DLD1 (cell line): ENCODE measurements at regions not wholly inside any gene's neighbourhood (a gene's known extent, or its start where the extent isn't known, plus 50 kb on each side); places are given as distances from the start of the nearest gene placed in this dataset.

Experiments used
- in situ Hi-C: cut with HindIII; loops from 2 replicates; pipeline ENCODE4 v1.10.0; 2017; ENCODE audit warnings: low sequenced_read_pairs

DNA sequence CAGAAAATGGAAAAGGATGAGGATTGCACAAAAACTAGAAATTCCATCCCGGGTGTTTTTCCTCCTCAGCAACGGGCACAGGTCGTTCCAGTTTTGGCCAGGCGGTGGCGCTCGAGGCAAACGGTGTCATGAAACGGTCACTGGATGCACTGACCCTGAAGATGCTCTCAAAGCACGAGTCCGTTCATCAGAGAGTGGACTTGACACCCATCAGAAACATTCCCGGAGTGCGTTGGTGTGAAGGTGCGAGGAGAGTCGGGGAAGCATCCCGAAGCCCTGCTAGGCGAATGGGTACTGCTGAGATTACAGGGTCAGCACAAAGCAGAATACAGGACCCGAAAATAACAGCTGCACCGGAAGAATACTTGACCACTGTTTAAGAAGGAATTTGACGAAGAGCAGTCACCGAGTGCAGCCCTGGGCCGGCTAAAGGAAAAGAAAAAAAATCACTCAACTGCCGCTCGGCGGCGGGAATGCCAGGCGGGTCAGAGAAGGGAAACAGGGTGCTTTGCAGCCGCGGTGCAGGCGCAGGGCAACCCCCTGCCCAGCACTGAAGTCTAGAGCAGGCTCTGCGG, 71.7 kb upstream of the ETS2 start:
- in situ Hi-C loops: no loop called here

DNA sequence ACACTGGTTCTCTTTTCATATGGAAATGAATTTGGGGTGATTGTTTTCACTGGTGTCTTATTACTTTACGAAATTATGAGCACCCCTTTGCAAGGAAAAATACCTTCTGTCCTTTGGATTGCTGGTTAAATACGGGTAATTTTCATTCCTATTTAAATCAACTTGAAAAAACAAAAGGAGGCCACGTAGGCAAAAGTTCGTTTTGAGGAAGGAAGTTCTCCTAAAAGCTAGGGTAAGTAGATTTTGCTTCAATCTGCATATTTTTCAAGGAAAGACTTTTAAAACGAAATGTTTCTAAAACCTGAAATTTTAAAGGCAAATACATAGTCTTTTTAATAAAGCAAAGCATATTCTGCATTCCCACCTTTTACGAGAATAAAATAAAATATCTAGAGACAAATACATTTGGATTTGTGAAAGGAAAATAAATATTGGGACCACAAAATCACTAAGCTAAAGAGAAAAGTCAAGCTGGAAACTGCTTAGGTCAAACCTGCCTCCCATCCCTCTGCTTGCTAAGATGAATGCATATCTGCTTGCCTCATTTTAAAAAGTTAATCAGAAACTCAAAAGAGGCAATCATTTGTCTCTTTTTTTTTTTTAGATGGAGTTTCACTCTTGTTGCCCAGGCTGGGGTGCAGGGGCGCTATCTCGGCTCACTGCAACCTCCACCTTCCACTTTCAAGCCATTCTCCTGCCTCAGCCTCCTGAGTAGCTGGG, 70.9 kb upstream of the ETS2 start:
- in situ Hi-C loops: no loop called here

DNA sequence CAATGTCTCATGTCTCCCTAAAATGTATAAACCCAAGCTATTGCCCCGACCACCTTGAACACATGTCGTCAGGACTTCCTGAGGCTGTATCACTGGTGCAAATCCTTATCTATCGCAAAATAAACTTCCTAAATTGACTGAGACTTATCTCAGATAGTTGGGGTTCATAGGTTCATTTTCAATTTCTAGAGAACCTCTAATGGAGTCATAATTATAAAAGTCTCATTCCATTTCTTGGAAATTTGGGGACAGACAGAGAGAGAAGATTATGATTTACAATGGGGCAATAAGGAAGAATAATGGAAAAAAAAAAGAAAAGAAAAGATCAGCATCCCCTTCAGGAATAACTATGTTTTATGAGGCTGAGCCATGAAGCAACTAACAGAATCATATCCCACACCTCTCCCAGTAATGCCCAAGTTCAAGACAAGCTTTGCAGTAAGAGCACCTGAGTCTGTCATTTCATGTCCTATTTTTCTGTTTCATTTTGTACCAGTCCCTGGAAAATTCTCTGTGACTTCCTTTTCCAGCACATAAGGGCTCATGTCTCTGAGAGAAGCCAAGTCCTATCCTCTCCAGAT, 70.0 kb upstream of the ETS2 start:
- in situ Hi-C loops: no loop called here

DNA sequence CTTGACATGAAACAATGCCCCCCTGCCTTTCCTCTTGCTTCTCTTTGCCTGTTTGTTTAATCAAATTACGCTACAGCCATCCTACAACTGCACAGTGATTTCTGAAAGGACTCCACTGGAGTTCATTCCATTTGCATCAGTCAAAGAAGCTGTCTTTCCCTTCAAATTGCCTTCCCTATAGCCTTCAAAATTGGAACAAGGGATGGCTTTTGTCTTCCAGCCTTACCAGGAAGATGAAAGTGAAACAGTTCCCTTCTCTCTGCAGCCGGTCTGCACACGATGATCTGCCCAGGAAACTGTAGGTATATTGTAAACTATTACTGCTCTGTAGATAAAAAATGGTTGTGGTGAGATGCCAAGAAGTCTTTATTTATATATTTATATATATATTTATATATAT, 65.6 kb upstream of the ETS2 start:
- in situ Hi-C loops: no loop called here

DNA sequence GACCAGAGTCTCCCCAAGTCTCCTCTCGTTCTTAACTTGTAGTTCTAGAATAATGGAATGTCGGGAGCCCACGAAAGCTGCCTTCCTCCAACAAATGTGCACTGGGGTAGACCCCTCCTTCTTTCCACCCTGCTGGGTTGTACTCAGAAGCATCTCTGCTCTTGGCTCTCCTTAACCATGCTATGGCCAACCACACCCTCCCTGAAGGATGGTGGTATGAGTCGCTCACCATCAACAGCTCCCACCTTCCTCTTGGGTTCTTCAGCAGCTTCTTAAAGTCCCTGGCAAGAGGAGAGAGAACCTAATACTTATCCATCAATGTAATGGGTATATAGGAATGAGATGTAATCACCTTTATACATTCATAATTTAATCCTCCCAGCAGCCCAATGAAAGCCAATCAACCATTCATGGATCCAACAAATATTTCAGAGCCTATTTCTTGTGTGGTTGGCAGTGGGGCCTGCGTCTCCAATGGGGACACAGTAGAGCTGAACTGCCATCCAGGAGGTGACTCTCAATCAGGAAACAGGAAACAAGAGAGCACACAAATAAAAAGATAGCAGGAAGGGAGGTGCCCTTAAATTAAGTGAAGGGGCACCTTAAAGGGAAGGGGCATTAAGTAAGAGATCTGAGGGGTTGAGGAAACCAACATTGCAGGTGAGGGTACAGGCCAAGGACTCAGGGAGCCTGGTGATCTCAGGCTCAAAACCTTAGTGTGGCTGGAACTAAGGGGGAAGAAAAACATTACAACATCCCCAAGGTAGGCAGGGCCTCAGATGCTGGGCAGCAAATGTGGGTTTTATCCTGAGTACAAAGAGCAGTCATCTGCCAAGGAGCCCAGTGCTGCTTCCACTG, 64.4 kb upstream of the ETS2 start:
- in situ Hi-C loops: no loop called here

DNA sequence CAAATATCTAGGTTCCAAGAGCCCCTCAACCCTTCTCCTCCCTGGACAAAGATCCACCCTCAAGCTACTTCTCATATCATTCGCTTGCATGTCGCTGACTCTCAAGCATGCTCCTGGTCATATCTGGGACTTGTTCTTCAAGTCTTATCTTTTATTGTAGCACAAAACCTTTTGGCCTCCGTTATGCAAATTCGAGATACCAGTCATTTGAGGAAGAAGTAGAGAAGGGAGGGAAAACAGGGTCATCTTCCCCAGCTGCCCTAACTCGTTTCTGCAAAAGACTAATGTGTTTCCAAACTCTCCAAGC, 63.8 kb upstream of the ETS2 start:
- in situ Hi-C loops: no loop called here

DNA sequence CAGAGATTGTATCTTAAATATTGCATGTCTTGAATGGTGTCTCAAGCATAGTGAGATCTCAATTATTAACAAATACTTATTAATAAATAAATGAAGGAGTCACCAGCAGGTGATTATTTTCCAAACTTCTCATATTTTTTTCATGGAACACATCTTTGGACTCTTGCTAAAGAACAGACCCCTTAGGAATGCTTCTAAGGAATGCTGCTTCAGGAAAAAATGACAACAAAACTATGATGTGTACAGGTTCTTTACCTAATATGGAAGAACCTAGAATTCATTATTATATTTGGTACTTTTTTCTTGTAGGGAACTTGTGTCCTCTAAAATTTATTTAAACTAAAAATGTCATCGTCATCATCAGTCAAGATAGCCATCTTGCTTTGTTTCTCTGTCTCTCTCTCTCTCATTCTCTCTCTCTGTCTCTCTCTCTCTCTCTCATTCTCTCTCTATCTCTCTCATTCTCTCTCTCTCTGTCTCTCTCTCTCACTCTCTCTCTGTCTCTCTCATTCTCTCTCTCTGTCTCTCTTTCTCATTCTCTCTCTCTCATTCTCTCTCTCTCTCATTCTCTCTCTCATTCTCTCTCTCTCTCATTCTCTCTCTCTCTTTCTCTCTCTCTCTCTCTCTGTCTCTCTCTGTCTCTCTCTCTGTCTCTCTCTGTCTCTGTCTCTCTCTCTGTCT, 63.0 kb upstream of the ETS2 start:
- in situ Hi-C loops: no loop called here

DNA sequence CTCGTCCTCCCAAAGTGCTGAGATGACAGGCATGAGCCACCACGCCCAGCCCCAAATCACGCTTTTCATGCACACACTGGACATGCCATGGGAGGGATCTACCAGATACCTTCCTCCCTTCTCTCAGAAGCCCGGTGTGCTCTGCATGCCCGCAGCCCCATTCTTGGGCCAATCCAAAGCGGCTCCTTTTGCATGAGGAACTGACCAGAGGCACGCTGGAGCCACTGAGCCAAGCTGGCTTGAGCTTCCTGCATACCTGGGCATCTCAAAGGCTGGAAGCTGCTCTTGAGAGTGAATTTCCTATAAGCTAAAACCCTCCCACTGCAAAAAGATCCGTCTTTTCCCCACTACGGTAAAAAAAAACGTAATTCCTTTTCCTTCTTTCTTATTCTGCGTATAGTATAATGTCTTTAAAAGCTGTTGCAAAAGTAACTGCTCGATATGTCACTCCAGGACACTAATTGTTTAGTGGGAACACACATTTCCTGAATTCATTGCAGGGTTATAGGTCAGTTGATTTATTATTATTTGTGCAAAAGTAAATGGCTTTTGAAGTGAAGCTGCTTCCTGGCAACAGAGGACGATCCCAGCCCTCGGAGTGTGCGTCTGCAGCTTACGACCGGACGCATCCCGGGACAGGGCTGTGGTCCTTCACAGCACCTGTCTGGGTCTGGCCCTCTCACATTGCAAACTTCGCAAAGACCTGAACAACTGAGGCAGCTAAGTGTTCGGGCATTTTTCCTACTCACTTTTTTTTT, 61.8 kb upstream of the ETS2 start:
- in situ Hi-C loops: no loop called here

DNA sequence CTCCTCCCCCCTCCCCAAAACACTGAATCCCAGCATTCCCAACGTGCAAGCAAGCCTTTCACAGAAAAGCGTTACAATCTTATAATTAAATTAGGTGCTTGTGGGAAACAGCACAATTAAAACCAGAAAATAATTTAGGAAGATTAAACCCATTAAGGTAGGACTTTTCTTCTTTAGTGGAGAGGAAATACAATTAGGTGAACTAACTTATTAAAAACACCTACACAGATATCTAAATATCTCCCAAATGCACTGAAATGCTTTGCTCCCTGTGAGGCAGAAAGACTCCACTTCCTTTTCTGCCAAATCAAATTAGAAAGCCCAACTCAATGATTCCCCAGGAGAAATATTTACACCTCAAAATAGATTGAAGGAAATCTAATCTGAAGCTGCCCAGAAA, 60.9 kb upstream of the ETS2 start:
- in situ Hi-C loops: no loop called here

DNA sequence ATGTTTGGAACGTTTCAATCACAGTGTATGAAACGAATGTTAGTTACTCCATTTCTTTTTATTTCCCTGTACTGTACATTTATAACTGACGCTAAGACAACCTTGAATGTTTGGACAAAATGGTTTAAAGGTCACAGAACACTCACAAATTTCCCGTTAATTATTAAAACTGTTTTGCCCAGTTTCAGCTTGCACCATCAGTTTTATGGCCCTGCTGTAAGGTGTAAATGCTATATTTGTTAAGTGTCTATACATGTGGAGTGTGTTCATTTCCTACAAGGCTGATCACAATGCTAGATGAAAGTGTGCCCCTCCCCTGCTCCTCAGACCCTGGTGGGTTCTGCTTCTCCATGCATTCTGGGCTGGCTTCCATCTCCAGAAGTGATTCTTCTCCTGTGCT, 57.9 kb upstream of the ETS2 start:
- in situ Hi-C loops: no loop called here

DNA sequence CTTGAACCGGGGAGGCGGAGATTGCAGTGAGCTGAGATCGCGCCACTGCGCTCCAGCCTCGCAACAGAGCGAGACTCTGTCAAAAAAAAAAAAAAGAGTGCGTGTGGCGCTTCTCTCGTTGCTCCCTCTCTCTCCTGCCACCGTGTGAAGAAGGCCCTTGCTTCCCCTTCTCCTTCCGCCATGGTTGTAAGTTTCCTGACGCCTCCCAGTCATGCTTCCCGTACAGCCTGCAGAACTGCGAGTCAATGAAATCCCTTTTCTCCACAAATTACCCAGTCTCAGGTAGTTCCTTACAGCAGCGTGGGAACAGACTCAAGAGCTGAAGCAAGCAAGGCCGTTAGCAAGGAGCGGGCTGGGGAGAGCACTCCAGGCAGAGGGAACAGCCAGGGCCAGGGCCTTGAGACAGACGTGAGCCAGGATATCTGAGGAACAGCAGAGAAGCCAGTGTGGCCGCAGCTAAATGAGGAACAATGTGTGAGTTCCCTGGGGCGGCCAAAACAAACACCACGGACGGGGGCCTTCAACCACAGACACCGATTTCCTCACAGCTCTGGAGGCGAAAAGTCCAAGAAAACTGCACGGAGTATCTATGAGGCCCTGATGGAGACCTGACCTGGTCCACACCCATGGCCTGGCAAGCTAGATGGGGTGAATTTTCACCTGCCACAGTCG, 54.2 kb upstream of the ETS2 start:
- in situ Hi-C loops: no loop called here

DNA sequence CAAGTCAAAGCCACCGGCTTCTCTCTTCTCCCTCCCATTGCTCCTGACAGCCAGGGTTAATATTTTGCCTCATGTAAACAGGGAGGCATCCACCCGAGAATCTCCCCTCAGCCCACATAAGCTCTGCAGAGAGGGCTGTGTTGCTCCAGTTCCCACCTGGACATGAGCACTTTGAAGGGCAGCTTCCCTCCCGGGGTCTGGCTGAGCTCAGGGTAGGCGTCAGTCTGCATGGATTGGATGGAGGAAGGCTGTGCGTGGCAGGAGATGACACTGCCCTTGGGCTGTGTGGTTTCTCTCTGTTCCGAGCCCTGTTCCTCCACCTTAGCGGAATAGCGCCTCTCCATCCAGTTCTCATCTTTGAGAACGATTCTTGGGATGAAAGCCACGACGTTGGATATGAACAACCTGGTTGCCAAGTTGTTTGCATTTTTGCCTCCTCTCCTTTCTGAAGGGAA, 53.7 kb upstream of the ETS2 start:
- in situ Hi-C loops: no loop called here

DNA sequence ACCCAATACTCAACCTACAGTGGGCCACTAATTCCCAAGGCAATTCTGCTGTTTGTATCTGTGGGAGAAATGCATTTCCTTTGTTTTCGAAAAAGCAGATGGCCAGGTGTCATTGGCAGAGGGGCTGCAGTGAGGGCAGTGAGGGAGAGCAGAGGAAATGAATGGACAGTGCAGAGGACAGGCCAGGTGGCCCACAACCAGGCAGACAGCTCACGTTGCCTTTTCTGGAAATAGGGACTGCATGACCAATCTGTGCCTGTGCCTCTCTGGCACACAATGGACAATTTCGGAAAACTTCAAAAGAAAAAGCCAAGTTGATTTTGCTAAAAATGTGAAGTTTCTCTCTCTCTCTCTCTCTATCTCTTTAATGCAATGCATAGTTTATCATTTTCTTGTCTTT, 52.6 kb upstream of the ETS2 start:
- in situ Hi-C loops: no loop called here

DNA sequence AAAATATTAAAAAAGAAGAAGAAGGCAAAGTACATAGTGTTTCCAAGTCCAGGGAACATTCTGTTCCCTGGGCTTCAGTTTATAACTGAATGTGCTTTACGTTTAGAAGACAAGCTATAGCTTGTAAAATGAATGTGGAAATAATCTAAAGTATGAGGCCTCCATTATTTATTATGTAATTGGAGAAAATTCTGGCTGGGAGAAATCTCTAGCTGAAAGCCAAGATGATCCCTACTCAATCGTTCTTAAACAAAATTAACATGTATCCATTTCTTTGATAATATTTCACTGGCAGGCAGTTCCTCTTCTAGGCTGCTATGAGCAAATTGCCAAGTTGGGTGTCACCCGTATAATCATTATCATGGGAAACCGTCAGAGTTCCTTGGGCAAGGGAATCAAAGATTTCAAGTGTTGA, 52.2 kb upstream of the ETS2 start:
- in situ Hi-C loops: no loop called here
